ENCODE measurements at regions not wholly inside any gene's neighbourhood (a gene's known extent, or its start where the extent isn't known, plus 50 kb on each side); places are given as distances from the start of the nearest gene placed in this dataset.
"Not testable (repeated sequence)": the region's sequence is repeated elsewhere in the genome, so short reads cannot be mapped to it uniquely, and the experiment has no call there.

- H3K4me3 ChIP-seq (ENCODE audit: low read depth, low read length): no peak overlapping the region
- no peak for DNase-seq (ENCODE audit: low read depth)
- no peak for TF ChIP-seq CTCF (IDR thresholded peaks at IDR 0.05; ENCODE audit: insufficient read depth, low read depth, low read length)
Observed at GRCh38 chr17:63019138-63019873, 53.3 kb downstream of the TANC2 start.

GRCh38 chr17:63022567-63022966, 56.5 kb downstream of the TANC2 start:
- H3K4me3 ChIP-seq (ENCODE audit: low read depth, low read length): no peak overlapping the region
- no peak for DNase-seq (ENCODE audit: low read depth)
- no peak for TF ChIP-seq CTCF (IDR thresholded peaks at IDR 0.05; ENCODE audit: insufficient read depth, low read depth, low read length)

GRCh38 chr17:63023049-63023448, 57.0 kb downstream of the TANC2 start:
- TF ChIP-seq CTCF (IDR thresholded peaks at IDR 0.05; ENCODE audit: insufficient read depth, low read depth, low read length): no peak
- no peak overlapping the region for H3K4me3 ChIP-seq (ENCODE audit: low read depth, low read length)
- no peak for DNase-seq (ENCODE audit: low read depth)

- no peak for TF ChIP-seq CTCF (IDR thresholded peaks at IDR 0.05; ENCODE audit: insufficient read depth, low read depth, low read length)
Observed at GRCh38 chr17:63024201-63024600, 58.2 kb downstream of the TANC2 start.

GRCh38 chr17:63024716-63025115, 58.7 kb downstream of the TANC2 start:
- TF ChIP-seq CTCF (IDR thresholded peaks at IDR 0.05; ENCODE audit: insufficient read depth, low read depth, low read length): no peak
- DNase-seq (ENCODE audit: low read depth): peak; percentile 21
- H3K4me3 ChIP-seq (ENCODE audit: low read depth, low read length): no peak overlapping the region

More at GRCh38 chr17:63024201-63024600, 58.2 kb downstream of the TANC2 start:
- no peak overlapping the region for H3K4me3 ChIP-seq (ENCODE audit: low read depth, low read length)
- DNase-seq (ENCODE audit: low read depth): no peak

GRCh38 chr17:63025637-63026036, 59.6 kb downstream of the TANC2 start:
- not testable (repeated sequence) for H3K4me3 ChIP-seq (ENCODE audit: low read depth, low read length); DNase-seq (ENCODE audit: low read depth)

GRCh38 chr17:63029541-63029940, 63.5 kb downstream of the TANC2 start:
- no peak for TF ChIP-seq CTCF (IDR thresholded peaks at IDR 0.05; ENCODE audit: insufficient read depth, low read depth, low read length)
- no peak for DNase-seq (ENCODE audit: low read depth)
- H3K4me3 ChIP-seq (ENCODE audit: low read depth, low read length): no peak overlapping the region

Data from fibroblast of villous mesenchyme (primary cell).